ENCODE measurements at regions not wholly inside any gene's neighbourhood (a gene's known extent, or its start where the extent isn't known, plus 50 kb on each side); places are given as distances from the start of the nearest gene placed in this dataset.

GRCh38 chrX:20397587-20397986 is 130.9 kb upstream of the RPS6KA3 start:
- Histone ChIP-seq H3K4me2 (ENCODE audit: low read length) (no peak overlapping the region), H3K27me3 (ENCODE audit: insufficient read depth, low read length) (no peaks in the 10 kb centered on the region), H3K9me3 (ENCODE audit: control insufficient read depth in 1 of 2, insufficient read depth in 1 of 2, low read depth in 1 of 2, low read length in 2 of 2) (no peaks in the 10 kb centered on the region), H3K9me2 (ENCODE audit: insufficient read depth) (no peaks in the 10 kb centered on the region), H3K9ac (ENCODE audit: low read length) (no peak overlapping the region), H2AFZ (ENCODE audit: low read depth, low read length, poor library complexity, severe bottlenecking) (no peak overlapping the region), H3K36me3 (ENCODE audit: control insufficient read depth in 1 of 2, insufficient read depth in 2 of 2, low read length in 2 of 2) (no peaks in the 10 kb centered on the region), H3K27ac (ENCODE audit: low read depth, low read length) (no peak overlapping the region), H4K20me1 (ENCODE audit: insufficient read depth) (no peaks in the 10 kb centered on the region), H3K79me2 (ENCODE audit: insufficient read depth, low read length) (no peaks in the 10 kb centered on the region), H3K4me1 (ENCODE audit: control insufficient read depth in 1 of 2, insufficient read depth in 2 of 2, low read length in 2 of 2) (no peaks in the 10 kb centered on the region), H3K4me3 (replicated peaks in 1 of 2; ENCODE audit: low read depth in 1 of 2, low read length in 2 of 2) (no peak overlapping the region)
- BruUV-seq (replicated peaks), result no TSS peak
- intact Hi-C loops (cut with micrococcal nuclease), result no loop called here
- DNase-seq (ENCODE audit: low read depth, low spot score) (no peak), ATAC-seq (no peak)
- TF ChIP-seq SP1 (IDR thresholded peaks at IDR 0.05; ENCODE audit: low read depth) (no peak), FOSL1 (IDR thresholded peaks at IDR 0.05; ENCODE audit: low read depth) (no peak), YY1 (IDR thresholded peaks at IDR 0.05; ENCODE audit: extremely low read depth, insufficient replicate concordance, low read depth, low read length) (no peak), MAX (IDR thresholded peaks at IDR 0.05) (no peak), ZBTB33 (IDR thresholded peaks at IDR 0.05; ENCODE audit: extremely low read depth, insufficient replicate concordance, low read length) (no peak)
- ChIA-PET POLR2A (no interaction called here), RAD21 (ENCODE audit: low non-redundant PET in 1 of 2, low total read pairs in 2 of 2, uncharacterized antibody in 2 of 2, unreplicated experiment in 2 of 2) (no interaction called here), CTCF (no interaction called here)

GRCh38 chrX:20394451-20394850 is 127.7 kb upstream of the RPS6KA3 start:
- Histone ChIP-seq H3K9me2 (ENCODE audit: insufficient read depth) (no peaks in the 10 kb centered on the region), H3K36me3 (ENCODE audit: control insufficient read depth in 1 of 2, insufficient read depth in 2 of 2, low read length in 2 of 2) (no peaks in the 10 kb centered on the region), H3K27ac (ENCODE audit: low read depth, low read length) (no peak overlapping the region), H2AFZ (ENCODE audit: low read depth, low read length, poor library complexity, severe bottlenecking) (no peak overlapping the region), H4K20me1 (ENCODE audit: insufficient read depth) (no peaks in the 10 kb centered on the region), H3K79me2 (ENCODE audit: insufficient read depth, low read length) (no peaks in the 10 kb centered on the region), H3K4me2 (ENCODE audit: low read length) (no peak overlapping the region), H3K4me1 (ENCODE audit: control insufficient read depth in 1 of 2, insufficient read depth in 2 of 2, low read length in 2 of 2) (no peaks in the 10 kb centered on the region), H3K27me3 (ENCODE audit: insufficient read depth, low read length) (no peaks in the 10 kb centered on the region), H3K4me3 (replicated peaks in 1 of 2; ENCODE audit: low read depth in 1 of 2, low read length in 2 of 2) (no peak overlapping the region), H3K9me3 (ENCODE audit: control insufficient read depth in 1 of 2, insufficient read depth in 1 of 2, low read depth in 1 of 2, low read length in 2 of 2) (no peaks in the 10 kb centered on the region), H3K9ac (ENCODE audit: low read length) (no peak overlapping the region)
- no peak for TF ChIP-seq CEBPB (IDR thresholded peaks at IDR 0.05; ENCODE audit: low read depth)
- no peak for ATAC-seq
- intact Hi-C loops (cut with micrococcal nuclease), result no loop called here
- CTCF ChIA-PET, result no interaction called here
- no peak for DNase-seq (ENCODE audit: low read depth, low spot score)
- no TSS peak for BruUV-seq (replicated peaks)
- RAD21 ChIA-PET (ENCODE audit: low non-redundant PET in 1 of 2, low total read pairs in 2 of 2, uncharacterized antibody in 2 of 2, unreplicated experiment in 2 of 2), result no interaction called here
- POLR2A ChIA-PET, result no interaction called here
